ENCODE measurements at regions not wholly inside any gene's neighbourhood (a gene's known extent, or its start where the extent isn't known, plus 50 kb on each side); places are given as distances from the start of the nearest gene placed in this dataset.
"Not testable (repeated sequence)": the region's sequence is repeated elsewhere in the genome, so short reads cannot be mapped to it uniquely, and the experiment has no call there.

- no peak for FAIRE-seq
Observed at GRCh38 chrX:28189011-28189410, 207.8 kb upstream of the DCAF8L1 start.

GRCh38 chrX:28188526-28188925 is 207.3 kb upstream of the DCAF8L1 start:
- FAIRE-seq: no peak

- no peak for FAIRE-seq
Observed at GRCh38 chrX:28180096-28180495, 198.8 kb upstream of the DCAF8L1 start.

GRCh38 chrX:28178206-28178605 is 197.0 kb upstream of the DCAF8L1 start:
- FAIRE-seq: no peak

GRCh38 chrX:28177202-28177601 is 196.0 kb upstream of the DCAF8L1 start:
- FAIRE-seq: no peak

- FAIRE-seq: no peak
Observed at GRCh38 chrX:28170713-28171112, 189.5 kb upstream of the DCAF8L1 start.

- FAIRE-seq: no peak
Observed at GRCh38 chrX:28158019-28158777, 176.9 kb upstream of the DCAF8L1 start.

GRCh38 chrX:28152263-28152662 is 171.0 kb upstream of the DCAF8L1 start:
- FAIRE-seq: not testable (repeated sequence)

- FAIRE-seq: no peak
Observed at GRCh38 chrX:28135378-28136047, 154.3 kb upstream of the DCAF8L1 start.

GRCh38 chrX:28133763-28134162 is 152.5 kb upstream of the DCAF8L1 start:
- FAIRE-seq: no peak

GRCh38 chrX:28127662-28128061 is 146.4 kb upstream of the DCAF8L1 start:
- no peak for FAIRE-seq

GRCh38 chrX:28126886-28127285 is 145.6 kb upstream of the DCAF8L1 start:
- no peak for FAIRE-seq

- no peak for FAIRE-seq
Observed at GRCh38 chrX:28124416-28124815, 143.2 kb upstream of the DCAF8L1 start.

GRCh38 chrX:28120580-28121245 is 139.5 kb upstream of the DCAF8L1 start:
- FAIRE-seq: not testable (repeated sequence)

- no peak for FAIRE-seq
Observed at GRCh38 chrX:28120072-28120471, 138.8 kb upstream of the DCAF8L1 start.

GRCh38 chrX:28108186-28108945 is 127.1 kb upstream of the DCAF8L1 start:
- FAIRE-seq: no peak

- FAIRE-seq: no peak
Observed at GRCh38 chrX:28099166-28099565, 117.9 kb upstream of the DCAF8L1 start.

- FAIRE-seq: no peak
Observed at GRCh38 chrX:28085653-28086052, 104.4 kb upstream of the DCAF8L1 start.

- no peak for FAIRE-seq
Observed at GRCh38 chrX:28058901-28059300, 77.7 kb upstream of the DCAF8L1 start.

- FAIRE-seq: no peak
Observed at GRCh38 chrX:28042826-28043564, 61.7 kb upstream of the DCAF8L1 start.

GRCh38 chrX:28042260-28042659 is 61.0 kb upstream of the DCAF8L1 start:
- FAIRE-seq: no peak

GRCh38 chrX:28039258-28039657 is 58.0 kb upstream of the DCAF8L1 start:
- no peak for FAIRE-seq

All from endometrium (tissue), 2 donors.